ENCODE measurements at regions not wholly inside any gene's neighbourhood (a gene's known extent, or its start where the extent isn't known, plus 50 kb on each side); places are given as distances from the start of the nearest gene placed in this dataset.
"Not testable (repeated sequence)": the region's sequence is repeated elsewhere in the genome, so short reads cannot be mapped to it uniquely, and the experiment has no call there.

- not testable (repeated sequence) for DNase-seq (ENCODE audit: low spot score)
Measured at GRCh38 chr2:89756616-89757015, 1065.1 kb downstream of the RPIA start.

GRCh38 chr2:89758332-89759026 lies 1067.0 kb downstream of the RPIA start:
- in situ Hi-C loops (cut with MboI; ENCODE audit: low pct_unique_long_range_greater_than_20kb, low sequenced_read_pairs, unreplicated experiment); DNase-seq (ENCODE audit: low spot score): not testable (repeated sequence)

More at GRCh38 chr2:89756616-89757015, 1065.1 kb downstream of the RPIA start:
- in situ Hi-C loops (cut with MboI; ENCODE audit: low pct_unique_long_range_greater_than_20kb, low sequenced_read_pairs, unreplicated experiment) = not testable (repeated sequence)

- in situ Hi-C loops (cut with MboI; ENCODE audit: low pct_unique_long_range_greater_than_20kb, low sequenced_read_pairs, unreplicated experiment) = not testable (repeated sequence)
Measured at GRCh38 chr2:89760762-89761161, 1069.3 kb downstream of the RPIA start.

GRCh38 chr2:89761171-89761570 lies 1069.7 kb downstream of the RPIA start:
- in situ Hi-C loops (cut with MboI; ENCODE audit: low pct_unique_long_range_greater_than_20kb, low sequenced_read_pairs, unreplicated experiment); DNase-seq (ENCODE audit: low spot score): not testable (repeated sequence)

More at GRCh38 chr2:89760762-89761161, 1069.3 kb downstream of the RPIA start:
- not testable (repeated sequence) for DNase-seq (ENCODE audit: low spot score)

- DNase-seq (ENCODE audit: low spot score); in situ Hi-C loops (cut with MboI; ENCODE audit: low pct_unique_long_range_greater_than_20kb, low sequenced_read_pairs, unreplicated experiment): not testable (repeated sequence)
Measured at GRCh38 chr2:89761863-89762262, 1070.4 kb downstream of the RPIA start.

GRCh38 chr2:89762461-89763253 lies 1071.2 kb downstream of the RPIA start:
- peak; percentile 5 for DNase-seq (ENCODE audit: low spot score)
- in situ Hi-C loops (cut with MboI; ENCODE audit: low pct_unique_long_range_greater_than_20kb, low sequenced_read_pairs, unreplicated experiment) = not testable (repeated sequence)

GRCh38 chr2:89763254-89763580 lies 1071.7 kb downstream of the RPIA start:
- in situ Hi-C loops (cut with MboI; ENCODE audit: low pct_unique_long_range_greater_than_20kb, low sequenced_read_pairs, unreplicated experiment) = no loop called here
- TF ChIP-seq CTCF (IDR thresholded peaks at IDR 0.05; ENCODE audit: extremely low read depth, insufficient read depth, missing control alignments) = no peak
- DNase-seq (ENCODE audit: low spot score) = no peak

- in situ Hi-C loops (cut with MboI; ENCODE audit: low pct_unique_long_range_greater_than_20kb, low sequenced_read_pairs, unreplicated experiment) = no loop called here
- no peak for TF ChIP-seq CTCF (IDR thresholded peaks at IDR 0.05; ENCODE audit: extremely low read depth, insufficient read depth, missing control alignments)
- peak; percentile 6 for DNase-seq (ENCODE audit: low spot score)
Measured at GRCh38 chr2:89763581-89764485, 1072.4 kb downstream of the RPIA start.

GRCh38 chr2:89764571-89765360 lies 1073.3 kb downstream of the RPIA start:
- in situ Hi-C loops (cut with MboI; ENCODE audit: low pct_unique_long_range_greater_than_20kb, low sequenced_read_pairs, unreplicated experiment) = not testable (repeated sequence)
- peak; percentile 4 for DNase-seq (ENCODE audit: low spot score)

- DNase-seq (ENCODE audit: low spot score); in situ Hi-C loops (cut with MboI; ENCODE audit: low pct_unique_long_range_greater_than_20kb, low sequenced_read_pairs, unreplicated experiment): not testable (repeated sequence)
Measured at GRCh38 chr2:89765361-89765718, 1073.9 kb downstream of the RPIA start.

GRCh38 chr2:89766141-89766990 lies 1074.9 kb downstream of the RPIA start:
- in situ Hi-C loops (cut with MboI; ENCODE audit: low pct_unique_long_range_greater_than_20kb, low sequenced_read_pairs, unreplicated experiment) = not testable (repeated sequence)
- peak; percentile 4 for DNase-seq (ENCODE audit: low spot score)

GRCh38 chr2:89767058-89767457 lies 1075.6 kb downstream of the RPIA start:
- in situ Hi-C loops (cut with MboI; ENCODE audit: low pct_unique_long_range_greater_than_20kb, low sequenced_read_pairs, unreplicated experiment) = not testable (repeated sequence)
- peak; percentile 6 for DNase-seq (ENCODE audit: low spot score)
